GM19452 (cell line): ENCODE measurements at regions not wholly inside any gene's neighbourhood (a gene's known extent, or its start where the extent isn't known, plus 50 kb on each side); places are given as distances from the start of the nearest gene placed in this dataset.

ENCODE experiments used
- ATAC-seq: cut with Tn5 transposase; IDR thresholded peaks from one replicate; pipeline ENCODE4 v1.9.1; 2021; ENCODE audit not compliant: unreplicated experiment

- no peak for ATAC-seq
These were observed 294.6 kb downstream of the ANXA1 start for GRCh38 chr9:73446306-73446705.

GRCh38 chr9:73451003-73451402, 299.3 kb downstream of the ANXA1 start:
- no peak for ATAC-seq

- no peak for ATAC-seq
These were observed 308.2 kb downstream of the ANXA1 start for GRCh38 chr9:73459817-73460216.

GRCh38 chr9:73468716-73469115, 317.1 kb downstream of the ANXA1 start:
- ATAC-seq = no peak

DNA sequence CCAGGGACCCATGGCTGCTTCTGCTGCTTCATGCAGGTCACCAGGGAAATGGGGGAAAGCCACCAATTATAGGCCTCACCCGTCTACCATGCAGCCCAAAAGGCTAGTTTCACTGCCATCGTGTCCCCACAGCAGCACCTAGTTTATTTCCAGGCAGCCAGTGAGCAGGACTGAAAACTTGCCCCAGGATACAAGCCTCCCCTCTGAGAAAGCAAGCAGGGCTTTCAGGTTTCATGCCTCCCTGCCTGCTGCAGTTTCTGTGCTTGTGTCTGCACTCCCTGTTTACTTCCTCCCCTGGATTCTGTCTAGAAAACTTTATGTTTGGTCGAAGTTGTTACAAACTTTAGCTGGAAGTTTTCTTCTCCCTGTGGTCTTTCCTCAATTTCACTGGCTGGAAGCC, 319.1 kb downstream of the ANXA1 start:
- no peak for ATAC-seq

GRCh38 chr9:73474002-73474600, 322.4 kb downstream of the ANXA1 start:
- no peak for ATAC-seq

DNA sequence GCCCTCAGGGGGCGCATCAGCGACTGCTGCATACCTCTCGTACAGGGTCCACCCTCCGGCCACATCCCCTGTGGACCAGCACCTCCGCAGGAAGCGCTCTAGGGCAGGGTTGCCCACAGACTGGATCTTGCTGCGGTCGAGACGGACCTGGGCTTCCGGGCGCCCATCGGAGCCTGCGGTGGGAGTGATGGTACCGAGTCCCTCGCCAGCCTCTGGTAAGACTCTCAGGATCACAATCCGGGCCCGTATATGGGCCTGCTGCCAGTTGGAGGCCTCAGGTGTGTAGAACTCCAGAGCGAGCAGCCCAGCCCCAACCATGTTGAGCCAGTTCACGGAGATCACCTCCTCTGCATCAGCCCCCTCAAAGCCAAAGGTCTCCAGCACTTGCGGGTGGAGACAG, 323.0 kb downstream of the ANXA1 start:
- ATAC-seq = no peak

GRCh38 chr9:73494894-73495293, 343.2 kb downstream of the ANXA1 start:
- ATAC-seq = no peak

GRCh38 chr9:73497796-73498195, 346.1 kb downstream of the ANXA1 start:
- ATAC-seq = no peak

DNA sequence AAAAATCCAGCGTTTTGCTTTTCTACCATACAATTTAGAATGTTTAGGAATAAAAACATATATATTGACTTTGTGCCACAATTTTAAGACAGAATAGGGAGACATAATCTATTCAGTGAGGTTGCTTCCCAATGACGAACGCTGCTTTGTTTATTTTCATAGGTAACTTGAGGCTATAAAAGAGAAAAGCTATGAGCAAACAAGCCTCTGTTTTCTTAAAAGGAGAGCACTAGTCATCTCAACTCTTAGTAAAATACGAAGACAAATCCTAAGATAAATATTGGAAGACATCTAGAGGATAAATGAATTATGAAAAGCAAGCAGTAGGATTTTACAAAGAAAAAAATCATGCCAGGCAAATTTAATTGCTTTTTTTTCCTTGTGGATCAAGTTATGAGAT, 363.6 kb downstream of the ANXA1 start:
- no peak for ATAC-seq

- ATAC-seq = no peak
These were observed 371.7 kb downstream of the ANXA1 start for GRCh38 chr9:73523391-73523790.

- ATAC-seq = no peak
These were observed 373.7 kb downstream of the ANXA1 start for GRCh38 chr9:73525350-73525749.

- ATAC-seq = no peak
These were observed 375.9 kb downstream of the ANXA1 start for GRCh38 chr9:73527521-73527920.

DNA sequence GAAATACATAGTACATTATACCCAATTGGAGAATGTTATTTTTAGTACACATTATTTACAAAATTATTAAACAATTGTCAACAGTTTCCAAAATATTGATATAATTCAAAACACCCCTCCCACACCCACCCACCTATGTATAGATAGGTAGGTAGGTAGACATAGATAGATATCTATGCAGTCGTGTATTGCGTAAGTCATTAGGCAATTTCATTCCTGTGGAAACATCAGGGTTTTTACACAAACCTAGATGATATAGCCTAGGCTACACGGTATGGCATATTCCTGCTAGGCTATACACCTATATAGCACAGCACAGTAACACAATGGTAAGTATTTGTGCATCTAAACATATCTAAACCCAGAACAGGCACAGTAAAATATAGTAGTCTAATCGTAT, 377.3 kb downstream of the ANXA1 start:
- no peak for ATAC-seq

DNA sequence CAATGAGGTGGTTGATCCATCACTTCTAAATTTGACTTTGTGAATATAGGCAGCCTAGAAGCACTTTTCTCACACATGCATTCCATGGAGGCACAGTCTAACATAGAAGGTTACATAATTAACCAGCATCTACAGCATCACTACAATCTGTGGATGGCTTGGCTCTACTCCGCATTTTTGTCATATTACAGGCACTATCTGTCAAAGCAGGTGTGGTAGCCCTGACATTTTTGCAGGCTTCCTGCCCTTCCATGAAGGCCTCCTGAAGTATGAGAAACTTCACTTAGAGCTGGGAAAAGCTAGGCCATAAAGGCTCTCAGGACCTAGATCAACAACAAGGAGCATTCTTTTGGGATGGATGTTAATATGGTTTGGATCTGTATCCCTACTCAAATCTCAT, 378.0 kb downstream of the ANXA1 start:
- ATAC-seq = no peak

- ATAC-seq = no peak
These were observed 379.4 kb downstream of the ANXA1 start for GRCh38 chr9:73531051-73531532.

GRCh38 chr9:73531658-73532057, 380.0 kb downstream of the ANXA1 start:
- ATAC-seq = peak; percentile 61

DNA sequence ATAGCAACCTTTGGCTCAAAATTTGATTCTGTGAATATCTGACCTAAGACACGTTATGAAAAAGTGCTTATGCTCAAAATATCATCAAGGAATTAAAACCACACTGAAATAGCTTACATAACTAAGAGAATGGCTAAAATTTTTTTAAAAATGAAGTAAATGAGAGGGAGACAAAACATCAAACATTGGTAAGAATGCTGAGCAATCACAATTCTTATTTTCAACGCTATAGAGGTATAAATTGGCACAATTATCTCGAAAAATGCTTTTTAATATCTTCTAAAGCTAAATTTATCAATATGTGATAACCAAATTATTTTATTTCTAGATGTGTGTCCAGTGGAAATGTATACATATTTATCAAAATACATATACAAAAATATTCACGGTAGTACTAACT, 381.3 kb downstream of the ANXA1 start:
- no peak for ATAC-seq

DNA sequence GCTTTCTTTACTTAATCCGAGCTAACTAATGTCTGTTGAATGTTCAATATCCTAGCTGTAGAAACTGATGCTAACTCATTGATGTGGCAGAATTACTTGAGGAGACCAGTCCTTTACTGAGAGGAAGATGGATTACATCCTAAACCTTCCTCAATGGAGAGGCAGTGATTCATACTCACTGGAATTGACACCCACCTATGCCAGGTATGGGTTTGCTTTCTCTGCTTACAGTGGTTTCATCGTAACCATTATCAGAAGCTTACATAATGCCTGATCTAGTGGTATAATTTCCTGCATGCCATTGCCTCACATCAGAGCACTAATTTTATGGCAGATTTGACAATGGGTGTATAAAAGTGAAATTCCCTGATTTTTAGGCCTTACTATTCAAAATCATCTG, 384.7 kb downstream of the ANXA1 start:
- no peak for ATAC-seq

- no peak for ATAC-seq
These were observed 385.9 kb downstream of the ANXA1 start for GRCh38 chr9:73537561-73537960.

DNA sequence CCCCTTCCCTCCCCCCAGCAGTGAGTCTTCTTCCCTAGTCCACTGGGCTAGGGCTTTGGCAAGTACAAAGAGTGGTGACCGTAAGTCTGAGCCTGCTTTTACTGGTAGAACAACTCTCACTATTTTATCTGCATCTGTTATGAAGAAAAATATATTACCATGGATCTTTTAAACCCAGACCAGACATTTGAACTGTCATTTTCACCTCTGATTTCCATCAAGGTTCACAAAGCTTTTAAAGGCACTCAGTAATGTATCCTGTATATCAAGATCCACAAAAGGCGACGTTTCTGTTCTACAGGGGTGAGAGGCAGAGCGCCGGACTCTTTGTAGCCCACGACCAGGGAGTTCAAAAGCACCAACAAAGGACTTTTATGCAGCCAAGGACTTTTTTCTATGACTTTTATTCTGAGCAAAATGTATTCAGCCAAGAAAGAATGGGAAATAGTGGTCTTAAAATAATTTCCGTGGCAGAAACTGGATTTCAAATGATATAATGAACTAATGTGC, 388.3 kb downstream of the ANXA1 start:
- ATAC-seq = no peak

GRCh38 chr9:73541923-73542322, 390.3 kb downstream of the ANXA1 start:
- no peak for ATAC-seq

DNA sequence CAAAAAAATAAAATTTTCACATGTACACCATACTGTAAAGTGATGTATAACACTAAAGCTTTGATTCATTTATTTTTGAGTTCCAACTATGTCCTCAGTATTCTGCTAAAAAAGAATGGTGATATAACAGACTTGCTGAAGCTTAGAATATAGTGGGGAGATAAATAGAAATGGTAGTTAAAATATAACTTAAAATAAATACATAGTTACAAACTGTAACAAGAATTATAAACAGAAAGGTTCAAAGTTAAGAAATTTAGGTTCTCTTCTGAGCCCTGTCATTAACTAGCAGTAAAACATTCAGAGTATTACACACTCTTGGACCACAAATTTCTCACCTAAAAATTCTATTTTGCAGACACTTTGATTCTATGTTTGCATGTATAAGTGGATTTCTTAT, 392.1 kb downstream of the ANXA1 start:
- ATAC-seq = no peak
